Ishikawa (cell line): ENCODE measurements at regions not wholly inside any gene's neighbourhood (a gene's known extent, or its start where the extent isn't known, plus 50 kb on each side); places are given as distances from the start of the nearest gene placed in this dataset.

ENCODE experiments used
- CEBPB ChIP-seq: IDR thresholded peaks from 2 replicates; pipeline ENCODE4 v1.6.1; 2012
- CREB1 ChIP-seq: IDR thresholded peaks from 2 replicates; pipeline ENCODE4 v1.6.1; 2012; ENCODE audit warnings: low read depth
- EGR1 ChIP-seq: IDR thresholded peaks from 2 replicates; pipeline ENCODE4 v1.6.1; 2012
- EP300 ChIP-seq: IDR thresholded peaks from 2 replicates; pipeline ENCODE4 v1.6.1; 2012; ENCODE audit warnings: borderline replicate concordance
- FOXM1 ChIP-seq: IDR thresholded peaks from 2 replicates; pipeline ENCODE4 v1.6.1; 2012; ENCODE audit warnings: low read depth, borderline replicate concordance
- MAX ChIP-seq: IDR thresholded peaks from 2 replicates; pipeline ENCODE4 v1.6.1; 2012
- NFIC ChIP-seq: IDR thresholded peaks from 2 replicates; pipeline ENCODE4 v1.6.1; 2012
- RAD21 ChIP-seq: IDR thresholded peaks from 2 replicates; pipeline ENCODE4 v1.6.1; 2012; ENCODE audit warnings: low read depth
- REST ChIP-seq: IDR thresholded peaks from 2 replicates; pipeline ENCODE4 v1.6.1; 2012; ENCODE audit warnings: low read depth, mild to moderate bottlenecking
- TAF1 ChIP-seq: IDR thresholded peaks from 2 replicates; pipeline ENCODE4 v1.6.1; 2012; ENCODE audit warnings: low read depth, mild to moderate bottlenecking
- TCF12 ChIP-seq: IDR thresholded peaks from 2 replicates; pipeline ENCODE4 v1.6.1; 2012; ENCODE audit warnings: low read depth
- TEAD4 ChIP-seq: IDR thresholded peaks from 2 replicates; pipeline ENCODE4 v1.6.1; 2012
- USF1 ChIP-seq: IDR thresholded peaks from 2 replicates; pipeline ENCODE4 v1.6.1; 2012
- YY1 ChIP-seq: IDR thresholded peaks from 2 replicates; pipeline ENCODE4 v1.6.1; 2012; ENCODE audit warnings: low read depth
- ZBTB7A ChIP-seq: IDR thresholded peaks from 2 replicates; pipeline ENCODE4 v1.6.1; 2012; ENCODE audit warnings: low read depth

- TF ChIP-seq TAF1, result no peak
- TF ChIP-seq YY1, result no peak
- TF ChIP-seq CREB1, result no peak
- TF ChIP-seq ZBTB7A, result no peak
- TF ChIP-seq EGR1, result no peak
- TF ChIP-seq EP300, result no peak
- no peak for TF ChIP-seq REST
- no peak for TF ChIP-seq NFIC
- no peak for TF ChIP-seq USF1
- TF ChIP-seq CEBPB, result no peak
Measured at GRCh38 chr17:69907132-69907847, 167.7 kb upstream of the KCNJ16 start.

DNA sequence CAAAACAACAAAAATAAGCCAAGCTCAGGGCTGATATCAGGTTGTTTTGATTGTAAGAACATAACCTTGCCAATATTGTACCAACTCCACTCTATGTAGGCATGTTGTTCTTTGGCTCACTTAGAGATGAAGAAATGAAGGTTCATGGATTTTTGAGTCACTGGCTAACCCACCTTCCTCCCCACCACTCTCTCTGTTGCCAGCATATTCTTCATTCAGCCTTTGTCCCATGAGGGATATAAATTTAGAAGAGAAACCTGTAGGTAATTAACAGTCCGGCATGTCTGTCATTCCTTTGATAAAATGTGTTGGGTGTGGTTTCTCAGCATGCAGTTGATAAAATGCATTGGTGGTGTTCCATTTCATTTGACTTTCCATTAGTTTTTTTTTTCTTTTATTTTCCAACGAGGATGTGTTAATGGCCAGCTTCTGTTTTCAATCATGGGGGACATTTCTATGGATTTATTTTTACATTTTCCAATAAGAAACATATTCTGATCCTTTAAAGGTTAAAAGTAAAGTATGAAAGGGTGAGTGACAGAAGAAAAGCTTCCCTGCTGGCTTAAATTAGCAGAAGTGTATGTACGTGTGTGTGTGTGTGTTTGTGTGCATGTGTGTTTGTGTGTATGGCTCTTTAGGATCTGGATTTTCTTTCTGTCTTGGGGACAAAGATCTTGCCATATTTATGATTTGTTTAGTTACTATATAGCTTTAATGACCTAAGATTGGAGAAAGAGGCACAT lies 166.2 kb upstream of the KCNJ16 start:
- TF ChIP-seq YY1 (no peak), RAD21 (no peak), FOXM1 (no peak), TEAD4 (no peak), EGR1 (no peak), MAX (no peak), EP300 (no peak), REST (no peak), TCF12 (no peak), CEBPB (no peak)

DNA sequence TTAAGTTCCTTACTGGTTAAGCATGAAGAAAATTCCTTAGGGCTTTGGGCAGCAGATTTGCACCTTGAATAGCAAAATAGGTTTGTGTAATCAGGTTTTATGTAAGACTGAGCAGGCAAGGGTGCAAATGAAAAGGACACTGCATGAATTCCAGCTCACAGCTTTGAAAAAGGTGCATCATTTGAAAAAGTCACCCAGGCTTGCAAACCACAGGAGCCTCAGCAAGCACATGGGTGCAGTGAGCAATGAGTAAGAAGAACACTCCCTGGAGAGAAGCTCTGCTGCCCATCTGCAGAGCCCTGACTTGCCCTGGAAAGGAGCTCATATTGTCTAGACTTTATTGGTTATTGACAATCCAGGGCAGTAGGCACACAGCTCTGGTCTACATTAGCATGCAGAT lies 165.6 kb upstream of the KCNJ16 start:
- TF ChIP-seq CREB1 (no peak), TAF1 (no peak)

GRCh38 chr17:69912805-69913204 lies 162.2 kb upstream of the KCNJ16 start:
- TF ChIP-seq MAX (no peak), REST (no peak), YY1 (no peak), TCF12 (no peak)

GRCh38 chr17:69913216-69913615 lies 161.8 kb upstream of the KCNJ16 start:
- TF ChIP-seq TEAD4 (no peak), CREB1 (no peak), NFIC (no peak), FOXM1 (no peak), MAX (no peak), TCF12 (no peak), TAF1 (no peak), EGR1 (no peak), ZBTB7A (no peak), RAD21 (no peak)
